HEK293 (cell line): ENCODE measurements at regions not wholly inside any gene's neighbourhood (a gene's known extent, or its start where the extent isn't known, plus 50 kb on each side); places are given as distances from the start of the nearest gene placed in this dataset.

Experiments
- ELK4 ChIP-seq: IDR thresholded peaks from 2 replicates; pipeline ENCODE4 v1.6.1; 2011; ENCODE audit warnings: mild to moderate bottlenecking, low read depth, low read length, borderline replicate concordance
- TCF7L2 ChIP-seq: IDR thresholded peaks from 2 replicates; pipeline ENCODE4 v1.6.1; 2011; ENCODE audit warnings: low read depth, mild to moderate bottlenecking, inconsistent platforms, low read length, moderate library complexity, borderline replicate concordance
- ZNF510 ChIP-seq: fragments of 450-650 bp; formaldehyde crosslinking; IDR thresholded peaks from 2 replicates; pipeline ENCODE4 v1.5.1; 2018; ENCODE audit warnings: mild to moderate bottlenecking, missing genetic modification characterization, missing biosample characterization; ENCODE audit not compliant: insufficient replicate concordance
- TF ChIP-seq, protein P1 (sequence below): fragments of 450-650 bp; formaldehyde crosslinking; IDR thresholded peaks from 2 replicates; pipeline ENCODE4 v1.5.1; 2016; ENCODE audit warnings: missing biosample characterization, missing genetic modification characterization
- TF ChIP-seq, protein P2 (sequence below): fragments of 450-650 bp; formaldehyde crosslinking; IDR thresholded peaks from 2 replicates; pipeline ENCODE4 v1.5.1; 2016; ENCODE audit warnings: missing biosample characterization, missing genetic modification characterization

DNA sequence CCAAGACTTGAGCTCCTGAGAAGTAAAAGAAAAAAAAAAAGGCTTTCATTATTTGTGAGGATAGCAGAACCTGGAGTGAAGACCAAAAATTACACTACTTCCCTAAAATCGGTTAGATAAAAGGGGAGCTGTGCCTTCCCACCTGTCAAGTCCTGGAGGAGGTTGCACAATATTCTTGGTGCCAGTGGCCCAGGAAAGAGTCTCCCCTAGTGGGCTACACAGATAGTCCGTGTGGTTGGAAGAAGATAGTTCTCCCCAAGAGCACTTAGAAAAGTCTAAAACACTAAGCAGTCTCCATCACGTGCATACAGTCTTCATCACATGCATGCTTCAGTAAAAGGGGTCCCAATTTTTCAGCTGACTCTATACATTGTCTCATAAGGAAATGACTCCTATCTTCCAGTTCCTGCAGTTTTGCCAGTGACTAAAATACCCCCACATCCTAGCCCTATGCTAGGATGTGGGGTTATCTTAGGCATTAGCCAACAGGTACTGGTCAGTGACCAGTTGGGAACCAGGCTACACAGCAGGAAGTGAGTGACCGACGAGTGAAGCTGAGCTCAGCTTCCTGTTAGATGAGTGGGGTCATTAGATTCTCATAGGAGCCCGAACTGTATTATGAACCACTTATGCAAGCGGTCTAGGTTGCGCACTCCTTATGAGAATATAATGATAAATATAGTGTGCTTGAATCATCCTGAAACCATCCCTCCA, 199.5 kb upstream of the FAM83B start:
- TF ChIP-seq, protein P1, sequence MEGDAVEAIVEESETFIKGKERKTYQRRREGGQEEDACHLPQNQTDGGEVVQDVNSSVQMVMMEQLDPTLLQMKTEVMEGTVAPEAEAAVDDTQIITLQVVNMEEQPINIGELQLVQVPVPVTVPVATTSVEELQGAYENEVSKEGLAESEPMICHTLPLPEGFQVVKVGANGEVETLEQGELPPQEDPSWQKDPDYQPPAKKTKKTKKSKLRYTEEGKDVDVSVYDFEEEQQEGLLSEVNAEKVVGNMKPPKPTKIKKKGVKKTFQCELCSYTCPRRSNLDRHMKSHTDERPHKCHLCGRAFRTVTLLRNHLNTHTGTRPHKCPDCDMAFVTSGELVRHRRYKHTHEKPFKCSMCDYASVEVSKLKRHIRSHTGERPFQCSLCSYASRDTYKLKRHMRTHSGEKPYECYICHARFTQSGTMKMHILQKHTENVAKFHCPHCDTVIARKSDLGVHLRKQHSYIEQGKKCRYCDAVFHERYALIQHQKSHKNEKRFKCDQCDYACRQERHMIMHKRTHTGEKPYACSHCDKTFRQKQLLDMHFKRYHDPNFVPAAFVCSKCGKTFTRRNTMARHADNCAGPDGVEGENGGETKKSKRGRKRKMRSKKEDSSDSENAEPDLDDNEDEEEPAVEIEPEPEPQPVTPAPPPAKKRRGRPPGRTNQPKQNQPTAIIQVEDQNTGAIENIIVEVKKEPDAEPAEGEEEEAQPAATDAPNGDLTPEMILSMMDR (tag by site-specific recombination) = no peak
- TF ChIP-seq ZNF510 (tag by site-specific recombination) (no peak), TCF7L2 (no peak), ELK4 (no peak)
- TF ChIP-seq, protein P2, sequence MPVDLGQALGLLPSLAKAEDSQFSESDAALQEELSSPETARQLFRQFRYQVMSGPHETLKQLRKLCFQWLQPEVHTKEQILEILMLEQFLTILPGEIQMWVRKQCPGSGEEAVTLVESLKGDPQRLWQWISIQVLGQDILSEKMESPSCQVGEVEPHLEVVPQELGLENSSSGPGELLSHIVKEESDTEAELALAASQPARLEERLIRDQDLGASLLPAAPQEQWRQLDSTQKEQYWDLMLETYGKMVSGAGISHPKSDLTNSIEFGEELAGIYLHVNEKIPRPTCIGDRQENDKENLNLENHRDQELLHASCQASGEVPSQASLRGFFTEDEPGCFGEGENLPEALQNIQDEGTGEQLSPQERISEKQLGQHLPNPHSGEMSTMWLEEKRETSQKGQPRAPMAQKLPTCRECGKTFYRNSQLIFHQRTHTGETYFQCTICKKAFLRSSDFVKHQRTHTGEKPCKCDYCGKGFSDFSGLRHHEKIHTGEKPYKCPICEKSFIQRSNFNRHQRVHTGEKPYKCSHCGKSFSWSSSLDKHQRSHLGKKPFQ (tag by site-specific recombination) = no peak
